H9 (cell line): ENCODE measurements at regions not wholly inside any gene's neighbourhood (a gene's known extent, or its start where the extent isn't known, plus 50 kb on each side); places are given as distances from the start of the nearest gene placed in this dataset.

ENCODE experiments used
- DNase-seq: peaks from one replicate; pipeline ENCODE4 v3.0.0-alpha.2; 2017
- H2AFZ ChIP-seq: one replicate; pipeline ENCODE4 v1.6.1; 2013; ENCODE audit warnings: mild to moderate bottlenecking, low read length, control low read depth, moderate library complexity
- H2AK5ac ChIP-seq: 2 replicates; pipeline ENCODE4 v1.6.1; 2013; ENCODE audit warnings: low read length, control low read depth, mixed read lengths; ENCODE audit not compliant: insufficient read length
- H2BK120ac ChIP-seq: one replicate; pipeline ENCODE4 v1.6.1; 2013; ENCODE audit warnings: low read depth, mild to moderate bottlenecking, low read length, control low read depth, inconsistent platforms; ENCODE audit not compliant: poor library complexity, severe bottlenecking
- H2BK12ac ChIP-seq: 2 replicates; pipeline ENCODE4 v1.6.1; 2013; ENCODE audit warnings: low read length, control low read depth, mixed read lengths, low read depth; ENCODE audit not compliant: insufficient read length
- H2BK15ac ChIP-seq: 2 replicates; pipeline ENCODE4 v1.6.1; 2013; ENCODE audit warnings: low read depth, low read length, control low read depth
- H2BK20ac ChIP-seq: one replicate; pipeline ENCODE4 v1.6.1; 2013; ENCODE audit warnings: low read depth, mild to moderate bottlenecking, low read length, control low read depth, inconsistent platforms; ENCODE audit not compliant: poor library complexity, severe bottlenecking
- H2BK5ac ChIP-seq: 2 replicates; pipeline ENCODE4 v1.6.1; 2013; ENCODE audit warnings: low read length, control low read depth, mixed read lengths; ENCODE audit not compliant: insufficient read length
- H3K14ac ChIP-seq: 2 replicates; pipeline ENCODE4 v1.6.1; 2013; ENCODE audit warnings: low read length, control low read depth; ENCODE audit not compliant: insufficient read depth
- H3K18ac ChIP-seq: 2 replicates; pipeline ENCODE4 v1.6.1; 2013; ENCODE audit warnings: low read depth, mild to moderate bottlenecking, mixed read lengths, low read length, control low read depth; ENCODE audit not compliant: insufficient read length
- H3K23ac ChIP-seq: 2 replicates; pipeline ENCODE4 v1.6.1; 2013; ENCODE audit warnings: low read length, control low read depth, mixed read lengths, low read depth; ENCODE audit not compliant: insufficient read length
- H3K23me2 ChIP-seq: 2 replicates; pipeline ENCODE4 v1.6.1; 2013; ENCODE audit warnings: low read depth, mild to moderate bottlenecking, mixed read lengths, low read length, control low read depth; ENCODE audit not compliant: insufficient read length, poor library complexity, severe bottlenecking
- H3K27ac ChIP-seq: 2 replicates; pipeline ENCODE4 v1.5.1; 2013; ENCODE audit warnings: low read length, control low read depth, mixed read lengths, low read depth; ENCODE audit not compliant: insufficient read length
- H3K27me3 ChIP-seq: 2 replicates; pipeline ENCODE4 v1.6.1; 2013; ENCODE audit warnings: low read length, control low read depth, inconsistent platforms; ENCODE audit not compliant: insufficient read depth
- H3K4ac ChIP-seq: 2 replicates; pipeline ENCODE4 v1.6.1; 2013; ENCODE audit warnings: low read depth, mild to moderate bottlenecking, control low read depth, inconsistent platforms, low read length, moderate library complexity
- H3K4me1 ChIP-seq: 2 replicates; pipeline ENCODE4 v1.6.1; 2013; ENCODE audit warnings: low read length, control low read depth, inconsistent platforms; ENCODE audit not compliant: insufficient read depth
- H3K4me2 ChIP-seq: 2 replicates; pipeline ENCODE4 v1.6.1; 2013; ENCODE audit warnings: low read length, control low read depth, mixed read lengths; ENCODE audit not compliant: insufficient read length, insufficient read depth
- H3K56ac ChIP-seq: 2 replicates; pipeline ENCODE4 v1.6.1; 2013; ENCODE audit warnings: low read depth, mild to moderate bottlenecking, mixed read lengths, low read length, control low read depth; ENCODE audit not compliant: insufficient read length
- H3K79me1 ChIP-seq: 2 replicates; pipeline ENCODE4 v1.6.1; 2013; ENCODE audit warnings: low read depth, mild to moderate bottlenecking, moderate library complexity, low read length, control low read depth, inconsistent platforms; ENCODE audit not compliant: insufficient read depth, poor library complexity, severe bottlenecking
- H3K79me2 ChIP-seq: 2 replicates; pipeline ENCODE4 v1.6.1; 2013; ENCODE audit warnings: low read length, control low read depth, inconsistent platforms; ENCODE audit not compliant: insufficient read depth
- H3K9ac ChIP-seq: 2 replicates; pipeline ENCODE4 v1.6.1; 2013; ENCODE audit warnings: low read length, control low read depth, mixed read lengths; ENCODE audit not compliant: insufficient read length; ENCODE audit errors: extremely low read depth
- H3K9me3 ChIP-seq: one replicate; pipeline ENCODE4 v1.6.1; 2013; ENCODE audit warnings: low read depth, low read length, inconsistent platforms; ENCODE audit not compliant: control insufficient read depth
- H3T11ph ChIP-seq: one replicate; pipeline ENCODE4 v1.6.1; 2013; ENCODE audit warnings: mild to moderate bottlenecking, low read length, control low read depth, inconsistent platforms
- H4K20me1 ChIP-seq: one replicate; pipeline ENCODE4 v1.6.1; 2013; ENCODE audit not compliant: control insufficient read depth, insufficient read length, insufficient read depth
- H4K5ac ChIP-seq: 2 replicates; pipeline ENCODE4 v1.6.1; 2013; ENCODE audit warnings: low read depth, mild to moderate bottlenecking, mixed read lengths, low read length, control low read depth; ENCODE audit not compliant: insufficient read length
- H4K8ac ChIP-seq: replicated peaks from 2 replicates; pipeline ENCODE4 v1.6.1; 2013; ENCODE audit warnings: low read length, control low read depth, mixed read lengths, low read depth; ENCODE audit not compliant: insufficient read length
- H4K91ac ChIP-seq: 2 replicates; pipeline ENCODE4 v1.6.1; 2013; ENCODE audit warnings: low read depth, mild to moderate bottlenecking, moderate library complexity, mixed read lengths, low read length, control low read depth; ENCODE audit not compliant: insufficient read length
- H3K27ac Mint-ChIP-seq, 3 experiments: 2 replicates in 2 of 3; 3 replicates in 1 of 3; pipeline ENCODE4 v1.8.0; 2020 to 2021; ENCODE audit warnings: mixed read lengths in 3 of 3, mild to moderate bottlenecking in 1 of 3, moderate library complexity in 1 of 3
- H3K27me3 Mint-ChIP-seq: 2 replicates; pipeline ENCODE4 v1.8.0; 2021; ENCODE audit warnings: low read depth, mild to moderate bottlenecking, moderate library complexity, mixed read lengths
- H3K36me3 Mint-ChIP-seq, 3 experiments: 2 replicates in 2 of 3; 3 replicates in 1 of 3; pipeline ENCODE4 v1.8.0; 2020 to 2021; ENCODE audit warnings: low read depth in 3 of 3, mixed read lengths in 3 of 3; ENCODE audit not compliant: insufficient read depth in 1 of 3
- H3K4me1 Mint-ChIP-seq, 2 experiments: 2 replicates each; pipeline ENCODE4 v1.8.0; 2020; ENCODE audit warnings: mixed read lengths in 2 of 2
- H3K4me3 Mint-ChIP-seq, 2 experiments: 2 replicates in 1 of 2; 3 replicates in 1 of 2; pipeline ENCODE4 v1.8.0; 2020 to 2021; ENCODE audit warnings: mild to moderate bottlenecking in 2 of 2, mixed read lengths in 2 of 2, moderate library complexity in 1 of 2
- H3K9me3 Mint-ChIP-seq, 2 experiments: 2 replicates in 1 of 2; 3 replicates in 1 of 2; pipeline ENCODE4 v1.8.0; 2020; ENCODE audit warnings: mild to moderate bottlenecking in 2 of 2, mixed read lengths in 2 of 2, moderate library complexity in 1 of 2
- WGBS: extraction: QIAGEN DNeasy Blood & Tissue Kit; methylation state at CpG from one replicate; pipeline ENCODE4 v1.1.7; 2013; ENCODE audit warnings: missing lambda C conversion rate, low lambda C conversion rate, mixed read lengths; ENCODE audit not compliant: insufficient read length; ENCODE audit errors: extremely low coverage; 5-methylcytosine and 5-hydroxymethylcytosine counted together
- TF ChIP-seq, protein P1 (sequence below): fragments of 200-600 bp; sonication (generic); conservative IDR thresholded peaks from 3 replicates; pipeline ENCODE4 v1.8.0; 2021; ENCODE audit warnings: antibody characterized with exemption, mild to moderate bottlenecking

DNA sequence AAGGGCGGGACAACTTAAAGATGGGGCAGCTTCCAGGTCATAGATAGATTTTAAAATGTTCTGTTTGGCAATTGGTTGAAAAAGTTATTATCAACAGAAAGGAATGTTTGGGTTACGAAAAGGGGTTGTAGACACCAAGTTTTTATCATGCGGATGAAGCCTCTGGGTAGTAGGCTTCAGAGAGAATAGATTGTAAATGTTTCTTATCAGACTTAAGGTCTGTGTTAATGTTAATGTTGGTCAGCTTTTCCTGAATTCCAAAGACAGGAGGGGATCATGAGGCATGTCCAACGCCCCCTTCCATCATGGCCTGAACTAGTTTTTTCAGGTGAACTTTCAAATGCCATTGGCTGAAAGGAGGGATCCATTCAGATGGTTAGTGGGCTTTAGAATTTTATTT, 84.2 kb upstream of the KIF5B start:
- H3K9ac ChIP-seq = no peak overlapping the region
- H3K36me3 Mint-ChIP-seq = peaks cover 0 to 4% (median 0%) of the 10 kb centered on the region in 3 experiments; a peak in 2 of 7 replicates
- peak overlapping the region; percentile 51 for H2BK120ac ChIP-seq
- no peak overlapping the region for H3K23ac ChIP-seq
- H3K4me3 Mint-ChIP-seq = no peak overlapping the region
- H3T11ph ChIP-seq = no peak overlapping the region
- H3K9me3 Mint-ChIP-seq = peaks cover 0 to 4% of the 10 kb centered on the region in 2 experiments; a peak in 2 of 5 replicates
- H3K9me3 ChIP-seq = no peaks in the 10 kb centered on the region
- H3K18ac ChIP-seq = no peak overlapping the region
- H4K91ac ChIP-seq = no peak overlapping the region
- H2BK20ac ChIP-seq = no peak overlapping the region
- no peak overlapping the region for H4K5ac ChIP-seq
- H3K4me2 ChIP-seq = no peak overlapping the region
- no peak overlapping the region for H4K8ac ChIP-seq
- no peak overlapping the region for H2BK15ac ChIP-seq
- TF ChIP-seq, protein P1, sequence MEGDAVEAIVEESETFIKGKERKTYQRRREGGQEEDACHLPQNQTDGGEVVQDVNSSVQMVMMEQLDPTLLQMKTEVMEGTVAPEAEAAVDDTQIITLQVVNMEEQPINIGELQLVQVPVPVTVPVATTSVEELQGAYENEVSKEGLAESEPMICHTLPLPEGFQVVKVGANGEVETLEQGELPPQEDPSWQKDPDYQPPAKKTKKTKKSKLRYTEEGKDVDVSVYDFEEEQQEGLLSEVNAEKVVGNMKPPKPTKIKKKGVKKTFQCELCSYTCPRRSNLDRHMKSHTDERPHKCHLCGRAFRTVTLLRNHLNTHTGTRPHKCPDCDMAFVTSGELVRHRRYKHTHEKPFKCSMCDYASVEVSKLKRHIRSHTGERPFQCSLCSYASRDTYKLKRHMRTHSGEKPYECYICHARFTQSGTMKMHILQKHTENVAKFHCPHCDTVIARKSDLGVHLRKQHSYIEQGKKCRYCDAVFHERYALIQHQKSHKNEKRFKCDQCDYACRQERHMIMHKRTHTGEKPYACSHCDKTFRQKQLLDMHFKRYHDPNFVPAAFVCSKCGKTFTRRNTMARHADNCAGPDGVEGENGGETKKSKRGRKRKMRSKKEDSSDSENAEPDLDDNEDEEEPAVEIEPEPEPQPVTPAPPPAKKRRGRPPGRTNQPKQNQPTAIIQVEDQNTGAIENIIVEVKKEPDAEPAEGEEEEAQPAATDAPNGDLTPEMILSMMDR = no peak
- no peaks in the 10 kb centered on the region for H3K79me1 ChIP-seq
- H3K14ac ChIP-seq = no peak overlapping the region
- no peak overlapping the region for H2AK5ac ChIP-seq
- peak overlapping the region in 1 of 3 experiments; percentile 37; a peak in 2 of 7 replicates for H3K27ac Mint-ChIP-seq
- H3K23me2 ChIP-seq = no peaks in the 10 kb centered on the region
- H3K4me1 Mint-ChIP-seq = peaks cover 16% of the 10 kb centered on the region in 2 experiments
- no peak overlapping the region for H2BK5ac ChIP-seq
- no peak overlapping the region for H3K56ac ChIP-seq
- no peak overlapping the region for H2AFZ ChIP-seq
- no peaks in the 10 kb centered on the region for H3K27me3 Mint-ChIP-seq
- peaks cover 8% of the 10 kb centered on the region for H3K4me1 ChIP-seq
- no peak for DNase-seq
- WGBS = 100% methylated on average over 1 of the region's 4 CpGs
- H3K27me3 ChIP-seq = no peaks in the 10 kb centered on the region
- no peaks in the 10 kb centered on the region for H4K20me1 ChIP-seq
- no peak overlapping the region for H2BK12ac ChIP-seq
- H3K27ac ChIP-seq = peak overlapping the region; percentile 42
- no peak overlapping the region for H3K4ac ChIP-seq
- H3K79me2 ChIP-seq = no peaks in the 10 kb centered on the region
